GM18870 (cell line): ENCODE measurements at regions not wholly inside any gene's neighbourhood (a gene's known extent, or its start where the extent isn't known, plus 50 kb on each side); places are given as distances from the start of the nearest gene placed in this dataset.
"Not testable (repeated sequence)": the region's sequence is repeated elsewhere in the genome, so short reads cannot be mapped to it uniquely, and the experiment has no call there.

Experiments
- ATAC-seq: cut with Tn5 transposase; IDR thresholded peaks from one replicate; pipeline ENCODE4 v1.9.1; 2021; ENCODE audit warnings: moderate library complexity; ENCODE audit not compliant: unreplicated experiment

DNA sequence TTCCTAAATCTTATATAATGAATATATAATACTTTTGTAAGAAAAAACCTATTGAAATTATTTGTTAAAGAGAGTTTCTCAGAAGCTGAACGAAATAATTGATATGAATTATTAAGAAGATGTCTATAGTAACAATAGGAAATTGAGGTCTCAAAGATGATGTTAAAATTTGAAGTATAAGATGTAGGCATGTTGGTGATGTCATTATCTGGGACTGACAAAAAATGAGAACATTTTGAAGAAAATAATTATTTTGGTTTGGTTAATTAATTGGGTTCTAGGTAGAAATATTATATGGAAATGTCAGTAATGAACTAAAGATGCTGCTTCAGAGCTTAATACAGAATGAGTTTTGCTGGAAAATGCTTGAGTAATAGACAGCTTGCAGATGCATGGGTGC lies 501.4 kb upstream of the ST8SIA4 start:
- no peak for ATAC-seq

DNA sequence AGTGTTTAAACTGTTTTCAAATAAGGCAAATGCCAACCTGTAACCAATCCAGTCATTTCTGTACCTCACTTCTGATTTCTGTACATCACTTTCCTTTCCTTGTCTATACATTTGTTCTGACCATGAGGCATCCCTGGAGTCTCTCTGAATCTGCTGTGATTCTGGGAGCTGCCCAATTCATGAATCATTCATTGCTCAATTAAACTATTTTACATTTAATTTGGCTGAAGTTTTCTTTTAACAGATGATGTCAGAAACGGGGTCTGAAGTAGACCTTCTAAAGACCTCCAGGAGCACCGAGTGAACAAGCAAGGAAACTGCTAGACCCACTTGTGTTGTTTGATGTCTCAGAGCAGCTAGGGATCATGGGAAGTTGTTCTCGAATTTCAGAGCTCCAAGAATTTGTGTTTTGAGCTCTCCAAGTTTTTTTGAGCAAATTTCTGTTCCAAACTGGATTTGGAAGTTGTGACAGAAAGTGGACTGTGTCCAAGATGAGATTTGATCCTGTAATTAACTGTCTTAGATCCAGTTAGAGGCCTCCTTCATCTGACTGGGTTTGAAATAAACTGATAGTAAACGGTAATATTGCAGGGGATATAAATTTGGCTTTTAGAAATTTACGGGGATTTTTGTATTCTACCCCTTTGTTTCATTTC lies 490.8 kb upstream of the ST8SIA4 start:
- ATAC-seq, result no peak

DNA sequence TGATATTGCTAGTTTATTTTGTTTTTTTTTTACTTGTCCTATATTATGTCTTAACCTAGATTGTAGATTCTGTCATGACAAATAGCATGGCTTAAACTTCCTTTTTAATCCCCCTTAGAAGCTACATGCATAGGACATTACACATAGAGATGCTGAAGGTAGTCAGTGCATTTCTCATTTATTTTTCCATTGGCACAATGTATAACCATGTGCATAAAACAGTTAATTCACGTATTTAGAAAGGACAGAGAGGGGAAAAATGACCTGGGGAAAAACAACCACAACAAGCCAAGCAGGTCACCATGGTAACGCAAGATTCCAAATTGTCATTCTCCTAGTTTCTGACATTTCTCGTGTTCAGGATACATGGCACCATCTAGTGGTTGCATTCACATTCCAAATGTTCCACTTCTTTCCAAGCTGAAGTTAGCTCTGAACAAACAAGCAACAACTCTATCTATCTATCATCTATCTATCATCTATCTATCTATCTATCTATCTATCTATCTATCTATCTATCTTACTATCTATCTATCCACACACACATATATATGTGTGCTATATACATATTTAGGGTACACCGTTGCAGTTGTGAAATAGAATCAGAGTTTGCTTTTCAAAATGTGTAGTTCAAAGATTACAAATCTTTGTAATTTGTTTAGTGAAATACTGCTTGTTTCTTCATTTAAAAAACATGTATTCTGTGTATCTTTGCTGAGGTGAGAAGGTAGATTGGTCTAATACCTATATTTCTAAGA lies 487.2 kb upstream of the ST8SIA4 start:
- peak; percentile 65 for ATAC-seq

DNA sequence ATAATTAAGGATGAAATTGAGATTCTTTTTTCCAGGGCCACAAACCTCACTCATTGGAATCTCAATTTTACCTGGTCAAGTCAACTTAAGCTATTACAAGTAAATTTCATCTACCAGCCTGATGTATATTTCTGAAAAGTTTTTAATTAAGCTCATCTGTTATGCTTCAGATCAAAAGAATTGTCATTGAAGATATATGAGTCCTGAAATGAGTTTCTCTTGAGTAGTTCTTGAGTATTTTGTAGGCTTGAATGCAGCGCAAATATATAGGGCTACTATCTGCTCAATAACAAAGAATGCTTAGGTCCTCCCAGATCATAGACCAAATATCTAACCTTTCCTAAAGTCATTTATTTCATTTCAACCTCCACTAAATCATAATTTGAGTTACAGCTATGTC lies 482.2 kb upstream of the ST8SIA4 start:
- ATAC-seq, result no peak

DNA sequence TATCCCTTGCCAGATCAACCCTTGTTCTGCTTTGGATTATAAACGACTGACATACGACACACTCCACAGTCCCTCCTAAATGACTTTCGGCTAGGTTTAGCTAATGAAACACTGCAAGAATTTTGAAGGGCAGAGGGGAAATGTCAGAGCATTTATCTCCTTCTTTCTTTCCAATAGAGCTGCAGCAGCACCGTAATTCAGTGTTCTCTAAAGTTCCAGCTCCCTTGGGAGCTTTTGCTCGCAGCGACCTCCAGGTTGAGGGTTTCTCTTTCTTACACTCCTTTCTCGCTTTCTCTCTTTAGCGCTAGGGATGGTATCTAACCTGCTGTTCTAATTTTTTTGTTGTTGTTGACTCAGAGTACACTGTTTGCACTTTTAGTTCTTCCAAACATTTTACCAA lies 467.1 kb upstream of the ST8SIA4 start:
- no peak for ATAC-seq

DNA sequence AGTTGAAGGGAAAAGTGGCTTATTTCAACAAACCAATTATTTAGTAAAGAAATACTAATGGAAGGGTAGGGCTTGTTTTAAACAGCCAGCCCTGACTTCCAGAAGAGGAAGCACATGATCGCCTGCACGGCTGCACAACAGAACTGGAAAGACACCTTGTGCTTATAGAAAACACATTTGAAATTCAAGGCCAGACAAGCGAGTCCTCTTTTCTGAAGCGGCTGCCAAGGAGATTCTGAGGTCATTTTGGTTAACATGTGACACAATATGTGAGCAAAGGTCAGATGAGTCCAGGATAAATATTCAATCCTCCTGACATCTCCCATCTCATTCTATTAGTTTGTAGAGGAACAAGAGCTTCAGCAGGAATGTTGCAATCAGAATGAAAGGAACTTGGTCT lies 461.4 kb upstream of the ST8SIA4 start:
- ATAC-seq, result no peak

DNA sequence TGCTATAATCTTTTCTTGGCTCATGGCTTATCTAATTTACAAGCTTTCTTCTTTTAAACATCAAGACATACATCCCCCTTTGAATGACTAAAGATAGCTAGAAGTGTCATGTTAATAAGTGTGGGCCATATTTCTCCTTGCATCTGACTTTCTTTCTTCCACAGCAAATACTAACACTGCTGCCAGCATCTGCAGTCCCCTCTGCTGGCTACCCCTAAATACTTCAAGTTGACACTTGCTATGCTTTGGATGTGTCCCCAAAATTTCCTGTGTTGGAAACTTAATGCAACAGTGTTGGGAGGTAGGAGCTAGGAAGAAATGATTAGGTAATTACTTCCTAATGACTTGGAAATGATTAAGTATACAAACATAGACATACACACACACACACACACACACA lies 459.0 kb upstream of the ST8SIA4 start:
- ATAC-seq, result no peak

DNA sequence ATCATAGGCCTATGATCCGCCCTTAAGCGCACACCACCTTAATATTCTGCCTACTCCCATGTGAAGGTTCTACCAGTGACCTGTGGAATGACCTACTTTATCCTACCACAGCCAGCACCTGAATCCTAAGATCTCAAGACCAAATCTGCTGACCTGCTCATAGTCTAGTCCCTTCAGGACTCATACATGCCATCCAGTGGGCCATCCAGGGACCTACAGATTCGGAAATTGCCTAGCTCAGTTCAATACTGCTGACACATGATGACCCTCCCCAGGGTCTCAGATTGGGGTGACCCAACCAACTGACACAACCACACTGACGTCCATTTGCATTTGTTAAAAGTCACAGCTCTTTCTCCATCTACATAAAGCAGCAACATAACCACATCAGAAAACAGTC lies 443.8 kb upstream of the ST8SIA4 start:
- ATAC-seq, result no peak

DNA sequence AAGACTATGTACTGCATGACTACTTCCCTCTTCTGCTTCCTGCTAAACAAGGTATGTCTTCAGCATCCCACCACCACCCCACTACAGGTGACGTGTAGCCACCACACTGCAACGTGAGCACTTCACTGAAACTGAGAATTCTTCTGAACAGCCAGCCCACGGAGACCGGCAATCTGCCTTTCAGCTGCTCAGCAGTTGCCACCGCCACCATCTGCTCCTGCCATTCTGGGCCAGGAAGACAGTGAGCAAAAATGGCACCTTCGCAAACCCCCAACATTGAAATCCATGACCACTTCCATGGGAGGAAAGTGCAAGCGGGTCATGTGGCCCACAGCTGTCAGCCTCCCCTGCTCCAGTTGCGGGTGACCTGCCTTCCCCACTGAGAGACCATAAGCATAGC lies 443.4 kb upstream of the ST8SIA4 start:
- ATAC-seq, result no peak

DNA sequence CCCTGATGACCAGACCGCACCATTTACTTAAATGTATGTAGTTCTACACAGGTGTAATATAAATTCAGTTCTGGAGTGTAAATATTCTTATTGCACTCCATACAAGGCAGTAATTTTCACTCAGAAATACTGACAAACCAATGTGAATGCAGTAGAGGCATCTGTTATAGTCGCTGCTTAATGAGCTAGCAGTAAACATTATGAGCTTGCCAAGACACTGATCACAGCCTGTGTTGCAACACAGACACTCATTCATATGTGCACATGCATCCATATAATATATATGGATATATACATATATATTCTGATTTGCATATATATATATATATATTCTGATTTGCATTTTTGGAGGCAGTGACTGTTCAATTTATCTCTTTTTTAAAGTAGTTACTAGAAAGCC lies 435.1 kb upstream of the ST8SIA4 start:
- no peak for ATAC-seq

DNA sequence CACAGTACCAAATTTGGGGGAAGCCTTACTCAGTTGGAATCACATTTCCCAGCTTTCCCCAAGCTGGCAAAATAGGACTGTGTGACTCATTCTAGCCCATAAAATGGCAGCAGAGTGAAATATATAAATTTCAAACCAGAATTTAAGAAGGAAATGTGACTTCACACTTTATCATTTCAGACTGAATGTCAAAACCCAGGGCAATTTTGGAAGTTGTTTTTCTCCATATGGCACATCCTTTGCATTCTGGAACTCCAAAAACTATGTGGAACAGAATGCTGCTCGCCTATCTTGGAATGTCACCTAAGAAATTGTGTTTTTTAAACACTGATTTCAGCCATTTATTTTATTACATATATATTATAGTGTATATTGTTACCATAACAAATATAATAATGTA lies 424.7 kb upstream of the ST8SIA4 start:
- no peak for ATAC-seq

DNA sequence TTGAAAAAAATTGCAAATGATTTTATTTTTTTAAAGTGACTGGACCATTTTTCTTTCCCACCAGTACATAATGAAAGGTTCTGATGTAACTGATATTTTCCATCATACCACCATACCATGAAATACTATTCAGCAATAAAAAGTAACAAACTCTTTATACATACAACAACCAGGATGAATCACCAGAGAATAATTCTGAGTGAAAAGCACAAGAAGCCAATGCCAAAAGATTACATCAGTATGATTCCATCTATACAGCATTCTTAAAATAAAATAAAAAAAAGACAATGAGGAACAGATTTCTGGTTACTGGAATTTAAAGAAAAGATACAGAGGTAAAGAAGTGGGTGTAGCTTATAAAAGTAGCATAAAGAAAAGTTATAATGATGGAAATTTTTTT lies 423.7 kb upstream of the ST8SIA4 start:
- ATAC-seq, result no peak

DNA sequence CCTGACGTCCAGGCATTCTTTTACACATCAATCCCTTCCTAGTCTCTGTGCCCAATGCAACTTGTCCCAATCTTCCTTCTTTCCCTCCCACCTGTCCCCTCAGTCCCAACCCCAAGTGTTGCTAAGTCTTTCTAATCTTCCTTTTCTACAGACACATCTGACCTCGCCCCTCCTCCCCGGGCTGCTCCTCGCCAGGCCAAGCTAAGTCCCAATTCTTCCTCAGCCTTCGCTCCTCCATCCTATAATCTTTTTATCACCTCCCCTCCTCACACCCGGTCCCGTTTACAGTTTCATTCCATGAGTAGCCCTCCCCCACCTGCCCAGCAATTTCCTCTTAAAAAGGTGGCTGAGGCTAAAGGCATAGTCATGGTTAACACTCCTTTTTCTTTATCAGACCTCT lies 413.3 kb upstream of the ST8SIA4 start:
- not testable (repeated sequence) for ATAC-seq

DNA sequence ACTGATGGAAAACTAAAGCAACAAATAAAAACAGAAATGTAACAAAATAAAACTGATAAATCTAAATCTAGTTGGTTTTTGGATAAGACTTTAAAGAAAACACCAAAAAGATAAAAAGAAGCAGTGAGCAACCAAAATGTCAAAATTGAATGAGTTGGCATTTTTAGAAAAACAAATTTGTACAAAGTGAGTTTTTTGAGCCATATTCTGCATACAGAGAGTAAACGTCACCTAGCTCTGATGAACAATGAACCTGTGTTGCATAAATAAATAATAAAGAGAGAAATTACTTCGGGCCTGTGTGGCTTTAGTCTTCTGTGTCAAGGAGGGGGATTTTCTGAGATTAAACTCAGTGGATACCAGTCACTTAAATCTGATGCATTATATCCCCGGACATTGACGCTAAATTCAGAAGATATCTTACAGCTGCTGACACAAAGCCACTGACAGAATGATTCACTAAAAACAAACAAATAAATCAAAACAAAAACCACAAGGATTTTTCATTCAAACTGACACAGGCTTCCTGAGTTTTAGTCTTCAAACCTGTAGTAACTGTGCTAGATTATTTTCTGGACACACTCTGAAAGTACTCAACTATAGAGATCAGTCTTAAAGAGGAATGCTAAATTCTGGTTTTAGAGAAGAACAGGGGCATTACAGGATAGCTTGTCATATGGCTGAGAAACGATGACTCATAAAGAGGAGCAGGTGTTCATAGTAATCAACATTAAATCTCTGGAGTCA lies 403.5 kb upstream of the ST8SIA4 start:
- no peak for ATAC-seq

DNA sequence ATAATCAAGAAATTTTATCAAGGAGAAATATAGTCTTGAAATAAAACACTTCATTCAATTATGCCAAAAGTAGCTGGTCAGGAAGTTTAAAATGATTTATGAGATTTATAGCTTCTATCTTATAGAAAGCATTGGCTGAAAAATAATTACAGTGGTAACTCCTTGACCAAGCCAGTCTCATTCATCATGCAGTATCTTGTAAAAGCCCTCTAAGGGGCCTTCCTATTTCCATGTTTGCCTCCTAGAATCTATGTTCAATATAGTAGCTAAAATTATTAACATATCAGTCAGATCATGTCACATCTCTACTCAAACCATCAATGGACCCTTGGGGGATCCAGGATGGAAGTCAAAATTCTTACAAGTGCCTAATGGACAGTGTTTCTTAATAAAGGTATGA lies 393.4 kb upstream of the ST8SIA4 start:
- no peak for ATAC-seq

DNA sequence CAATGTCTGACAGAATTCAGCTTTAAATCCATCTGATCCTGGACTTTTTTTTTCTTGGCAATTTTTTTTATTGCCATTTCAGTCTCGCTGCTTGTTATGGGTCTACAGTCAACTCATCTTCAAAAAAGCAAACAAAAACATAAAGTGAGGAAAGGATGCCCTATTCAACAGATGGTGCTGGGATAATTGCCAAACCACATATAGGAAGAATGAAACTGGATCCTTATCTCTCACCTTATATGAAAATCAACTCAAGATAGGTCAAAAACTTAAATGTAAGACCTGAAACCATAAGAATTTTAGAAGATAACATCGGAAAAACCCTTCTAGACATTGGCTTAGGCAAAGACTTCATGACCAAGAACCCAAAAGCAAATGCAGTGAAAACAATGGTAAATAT lies 389.1 kb upstream of the ST8SIA4 start:
- no peak for ATAC-seq

DNA sequence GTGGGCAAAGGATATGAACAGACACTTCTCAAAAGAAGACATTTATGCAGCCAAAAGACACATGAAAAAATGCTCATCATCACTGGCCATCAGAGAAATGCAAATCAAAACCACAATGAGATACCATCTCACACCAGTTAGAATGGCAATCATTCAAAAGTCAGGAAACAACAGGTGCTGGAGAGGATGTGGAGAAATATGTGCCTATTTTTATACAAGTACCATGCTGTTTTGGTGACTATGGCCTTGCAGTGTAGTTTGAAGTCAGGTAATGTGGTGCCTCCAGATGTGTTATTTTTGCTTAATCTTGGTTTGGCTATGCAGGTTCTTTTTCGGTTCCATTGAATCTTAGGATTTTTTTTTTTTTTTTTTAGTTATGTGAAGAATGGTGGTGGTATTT lies 387.7 kb upstream of the ST8SIA4 start:
- ATAC-seq, result not testable (repeated sequence)

DNA sequence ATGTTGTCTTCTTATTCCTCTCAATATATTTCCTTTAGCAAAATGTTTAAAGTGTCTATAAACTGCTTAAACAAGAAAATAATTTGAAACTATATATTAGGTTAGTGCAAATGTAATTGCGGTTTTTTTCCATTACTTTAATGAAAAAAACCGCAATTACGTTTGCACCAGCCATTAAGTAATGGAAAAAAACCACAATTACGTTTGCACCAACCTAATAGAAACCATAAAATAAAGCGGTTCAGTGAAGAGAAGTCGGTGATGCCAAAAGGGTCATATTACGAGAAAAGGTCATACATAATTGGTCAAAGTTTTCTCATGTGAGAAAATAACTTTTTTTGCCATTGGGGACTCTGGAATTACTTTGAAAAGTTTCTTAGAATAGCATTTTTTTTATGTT lies 385.6 kb upstream of the ST8SIA4 start:
- ATAC-seq, result no peak

DNA sequence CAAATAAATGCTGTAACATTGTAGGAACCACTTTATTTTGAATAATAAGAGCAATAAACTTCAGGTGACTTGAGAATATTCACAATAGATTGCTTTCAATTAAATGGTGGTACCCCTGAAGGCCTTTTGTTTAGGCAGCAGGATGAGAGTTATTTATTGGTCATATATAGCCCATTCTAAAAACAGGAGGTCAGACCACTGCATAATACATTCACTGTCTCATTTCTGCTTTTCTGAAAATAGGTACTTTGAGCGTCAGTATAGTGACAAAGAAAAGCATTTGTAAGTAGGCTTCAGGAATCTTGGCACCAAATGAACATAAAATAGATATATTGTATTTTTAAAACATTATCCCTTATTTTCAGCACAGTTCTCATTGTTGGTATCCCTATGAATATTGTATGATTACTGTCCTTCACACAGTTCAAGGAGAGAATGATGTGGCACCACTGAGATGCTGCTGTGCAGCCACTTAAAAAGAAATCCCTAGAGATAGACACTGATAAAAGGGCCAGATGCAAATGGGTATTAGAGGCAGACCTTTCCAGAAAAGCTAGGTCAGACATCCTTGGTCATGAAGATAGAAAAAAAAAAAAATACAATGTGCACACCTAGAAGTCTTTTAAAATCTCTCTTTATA lies 381.8 kb upstream of the ST8SIA4 start:
- no peak for ATAC-seq

DNA sequence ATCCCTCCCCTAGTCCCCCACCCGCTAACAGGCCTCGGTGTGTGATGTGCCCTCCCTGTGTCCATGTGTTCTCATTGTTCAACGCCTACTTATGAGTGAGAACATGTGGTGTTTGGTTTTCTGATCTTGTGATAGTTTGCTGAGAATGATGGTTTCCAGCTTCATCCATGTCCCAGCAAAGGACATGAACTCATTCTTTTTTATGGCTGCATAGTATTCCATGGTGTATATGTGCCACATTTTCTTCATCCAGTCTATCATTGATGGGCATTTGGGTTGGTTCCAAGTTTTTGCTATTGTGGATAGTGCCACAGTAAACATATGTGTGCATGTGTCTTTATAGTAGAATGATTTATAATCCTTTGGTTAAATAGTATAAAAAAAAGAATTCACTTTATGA lies 380.9 kb upstream of the ST8SIA4 start:
- not testable (repeated sequence) for ATAC-seq

DNA sequence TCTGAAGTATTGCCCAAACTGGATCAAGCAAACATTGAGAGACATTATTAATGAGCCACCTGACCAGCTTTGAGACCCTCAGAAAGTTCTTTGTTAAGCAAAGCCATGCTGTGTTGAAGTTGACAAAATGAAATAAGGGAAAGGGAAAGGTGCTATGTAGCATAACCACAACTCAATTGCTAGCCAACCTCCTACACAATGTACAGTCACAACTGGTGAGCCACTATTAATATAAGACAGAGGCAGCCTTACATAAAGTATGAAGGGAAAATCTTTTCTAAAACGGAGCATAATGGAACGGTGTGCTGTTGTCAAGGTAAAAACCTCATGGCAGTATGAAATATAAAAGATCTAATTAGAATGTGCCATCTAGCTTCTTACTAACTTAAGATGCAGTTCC lies 375.8 kb upstream of the ST8SIA4 start:
- ATAC-seq, result no peak
